ENCODE measurements at regions not wholly inside any gene's neighbourhood (a gene's known extent, or its start where the extent isn't known, plus 50 kb on each side); places are given as distances from the start of the nearest gene placed in this dataset.

DNA sequence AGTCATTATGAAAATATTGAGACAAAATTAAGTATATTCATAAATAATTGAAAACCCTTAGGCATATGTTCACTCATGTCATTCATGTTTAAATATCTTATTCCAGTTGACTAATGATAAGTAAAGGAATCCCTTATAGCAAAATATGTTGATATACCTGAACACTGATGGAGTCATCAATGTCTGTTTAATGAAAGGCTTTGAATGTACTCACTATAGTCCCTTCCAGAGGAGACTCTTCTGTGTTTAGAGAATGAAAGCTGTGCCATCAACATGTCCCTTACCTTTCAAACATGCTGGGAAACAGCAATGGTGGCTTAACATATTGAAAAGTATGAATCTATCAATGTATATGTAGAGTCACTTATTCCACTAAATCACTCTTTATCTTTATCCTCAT lies 242.9 kb downstream of the KCNJ3 start:
- H4K20me1 ChIP-seq (ENCODE audit: control insufficient read depth, insufficient read depth, insufficient read length): no peaks in the 10 kb centered on the region
- no peak overlapping the region for H2AFZ ChIP-seq (ENCODE audit: low read length)

More for the DNA sequence above, 242.9 kb downstream of the KCNJ3 start:
- Histone ChIP-seq H3K4me2 (ENCODE audit: insufficient read depth, insufficient read length, low read length) (no peak overlapping the region), H3K27me3 (ENCODE audit: insufficient read depth, low read length) (no peaks in the 10 kb centered on the region), H3T11ph (ENCODE audit: low read length) (no peak overlapping the region), H2BK20ac (ENCODE audit: low read depth, low read length, poor library complexity, severe bottlenecking) (no peak overlapping the region), H4K8ac (replicated peaks; ENCODE audit: insufficient read length, low read depth, low read length) (no peak overlapping the region), H3K9ac (ENCODE audit: extremely low read depth, insufficient read length, low read length) (no peak overlapping the region), H3K4me1 (ENCODE audit: insufficient read depth, low read length) (no peaks in the 10 kb centered on the region), H3K23ac (ENCODE audit: insufficient read length, low read depth, low read length) (no peak overlapping the region), H2BK12ac (ENCODE audit: insufficient read length, low read depth, low read length) (no peak overlapping the region), H3K23me2 (ENCODE audit: insufficient read length, low read depth, low read length, poor library complexity, severe bottlenecking) (no peaks in the 10 kb centered on the region), H3K27ac (ENCODE audit: insufficient read length, low read depth, low read length) (no peak overlapping the region), H4K5ac (ENCODE audit: insufficient read length, low read depth, low read length) (no peak overlapping the region), H2BK120ac (ENCODE audit: low read depth, low read length, poor library complexity, severe bottlenecking) (no peak overlapping the region), H3K56ac (ENCODE audit: insufficient read length, low read depth, low read length) (no peak overlapping the region), H2BK15ac (ENCODE audit: low read depth, low read length) (no peak overlapping the region), H3K18ac (ENCODE audit: insufficient read length, low read depth, low read length) (no peak overlapping the region), H4K91ac (ENCODE audit: insufficient read length, low read depth, low read length) (no peak overlapping the region), H3K79me1 (ENCODE audit: insufficient read depth, low read depth, low read length, poor library complexity, severe bottlenecking) (no peaks in the 10 kb centered on the region), H2BK5ac (ENCODE audit: insufficient read length, low read length) (no peak overlapping the region), H3K4ac (ENCODE audit: low read depth, low read length) (no peak overlapping the region), H2AK5ac (ENCODE audit: insufficient read length, low read length) (no peak overlapping the region), H3K9me3 (ENCODE audit: control insufficient read depth, low read depth, low read length) (no peaks in the 10 kb centered on the region), H3K14ac (ENCODE audit: insufficient read depth, low read length) (no peak overlapping the region), H3K79me2 (ENCODE audit: insufficient read depth, low read length) (no peaks in the 10 kb centered on the region)
- Mint-ChIP-seq H3K36me3 (ENCODE audit: insufficient read depth in 1 of 3, low read depth in 3 of 3) (no peaks in the 10 kb centered on the region), H3K9me3 (no peaks in the 10 kb centered on the region), H3K4me1 (peaks cover 17 to 20% of the 10 kb centered on the region in 2 experiments), H3K4me3 (no peak overlapping the region), H3K27ac (no peak overlapping the region), H3K27me3 (ENCODE audit: low read depth) (no peaks in the 10 kb centered on the region; the same call in 1 of the 2 replicates)
- no peak for DNase-seq
- TF ChIP-seq, protein P1, sequence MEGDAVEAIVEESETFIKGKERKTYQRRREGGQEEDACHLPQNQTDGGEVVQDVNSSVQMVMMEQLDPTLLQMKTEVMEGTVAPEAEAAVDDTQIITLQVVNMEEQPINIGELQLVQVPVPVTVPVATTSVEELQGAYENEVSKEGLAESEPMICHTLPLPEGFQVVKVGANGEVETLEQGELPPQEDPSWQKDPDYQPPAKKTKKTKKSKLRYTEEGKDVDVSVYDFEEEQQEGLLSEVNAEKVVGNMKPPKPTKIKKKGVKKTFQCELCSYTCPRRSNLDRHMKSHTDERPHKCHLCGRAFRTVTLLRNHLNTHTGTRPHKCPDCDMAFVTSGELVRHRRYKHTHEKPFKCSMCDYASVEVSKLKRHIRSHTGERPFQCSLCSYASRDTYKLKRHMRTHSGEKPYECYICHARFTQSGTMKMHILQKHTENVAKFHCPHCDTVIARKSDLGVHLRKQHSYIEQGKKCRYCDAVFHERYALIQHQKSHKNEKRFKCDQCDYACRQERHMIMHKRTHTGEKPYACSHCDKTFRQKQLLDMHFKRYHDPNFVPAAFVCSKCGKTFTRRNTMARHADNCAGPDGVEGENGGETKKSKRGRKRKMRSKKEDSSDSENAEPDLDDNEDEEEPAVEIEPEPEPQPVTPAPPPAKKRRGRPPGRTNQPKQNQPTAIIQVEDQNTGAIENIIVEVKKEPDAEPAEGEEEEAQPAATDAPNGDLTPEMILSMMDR (conservative IDR thresholded peaks at IDR 0.05): no peak

Measured in H9 (cell line).